MCF 10A (cell line): ENCODE measurements at regions not wholly inside any gene's neighbourhood (a gene's known extent, or its start where the extent isn't known, plus 50 kb on each side); places are given as distances from the start of the nearest gene placed in this dataset.

Experiments
- BruUV-seq: library from RNA; stranded (reverse); fragments of 400-500 nt; replicated peaks from 2 replicates; lab custom pipeline; 2021; lab: Mats Ljungman, UMichigan
- CTCF ChIA-PET: fragments of 300-600 bp; sonication (Branson Sonifier 250); formaldehyde crosslinking; extraction: SDS; loops from one replicate; lab custom pipeline; 2021; ENCODE audit warnings: antibody characterized with exemption, inconsistent platforms; lab: Yijun Ruan, JAX
- POLR2A ChIA-PET: fragments of 300-600, 350-650 bp; sonication (Branson Sonifier 250); formaldehyde crosslinking; extraction: SDS; loops from one replicate; lab custom pipeline; 2020; ENCODE audit warnings: antibody characterized with exemption, inconsistent platforms; lab: Yijun Ruan, JAX
- DNase-seq: peaks from one replicate; pipeline ENCODE4 v3.0.0-alpha.2; 2018; ENCODE audit not compliant: unreplicated experiment
- H3K27ac Mint-ChIP-seq: one replicate; pipeline ENCODE4 v1.8.0; 2022; ENCODE audit warnings: mild to moderate bottlenecking, low read depth, mixed read lengths; ENCODE audit not compliant: unreplicated experiment
- H3K27me3 Mint-ChIP-seq: one replicate; pipeline ENCODE4 v1.8.0; 2022; ENCODE audit warnings: mixed read lengths; ENCODE audit not compliant: insufficient read depth, unreplicated experiment
- H3K36me3 Mint-ChIP-seq: one replicate; pipeline ENCODE4 v1.8.0; 2022; ENCODE audit warnings: mild to moderate bottlenecking, moderate library complexity, mixed read lengths; ENCODE audit not compliant: insufficient read depth, unreplicated experiment
- H3K4me1 Mint-ChIP-seq: one replicate; pipeline ENCODE4 v1.8.0; 2022; ENCODE audit warnings: mixed read lengths; ENCODE audit not compliant: insufficient read depth, unreplicated experiment
- H3K4me3 Mint-ChIP-seq: one replicate; pipeline ENCODE4 v1.8.0; 2022; ENCODE audit warnings: mild to moderate bottlenecking, moderate library complexity, mixed read lengths; ENCODE audit not compliant: unreplicated experiment
- H3K9me3 Mint-ChIP-seq: one replicate; pipeline ENCODE4 v1.8.0; 2022; ENCODE audit warnings: mixed read lengths; ENCODE audit not compliant: unreplicated experiment
- intact Hi-C: fragments of 100-400 bp; cut with micrococcal nuclease; formaldehyde crosslinking; loops from 2 replicates; pipeline ENCODE4 v1.14.1; 2022
- TF ChIP-seq, protein P1 (sequence below): fragments of 200-600 bp; IDR thresholded peaks from one replicate; pipeline ENCODE4 v1.8.0; 2022; ENCODE audit warnings: antibody characterized with exemption, mild to moderate bottlenecking; ENCODE audit not compliant: unreplicated experiment

- ChIA-PET POLR2A (interaction anchor here (0.6 kb wide), 1 partner anchor 17 kb away, joined by 3 read pairs; no protein-coding TSS in a partner anchor), CTCF (interaction anchor here (1.4 kb wide), 1 partner anchor 105 kb away, joined by 4 read pairs; no protein-coding TSS in a partner anchor)
- intact Hi-C loops: no loop called here
- no peak for DNase-seq
- no peak overlapping the region for H3K4me3 Mint-ChIP-seq
- TF ChIP-seq, protein P1, sequence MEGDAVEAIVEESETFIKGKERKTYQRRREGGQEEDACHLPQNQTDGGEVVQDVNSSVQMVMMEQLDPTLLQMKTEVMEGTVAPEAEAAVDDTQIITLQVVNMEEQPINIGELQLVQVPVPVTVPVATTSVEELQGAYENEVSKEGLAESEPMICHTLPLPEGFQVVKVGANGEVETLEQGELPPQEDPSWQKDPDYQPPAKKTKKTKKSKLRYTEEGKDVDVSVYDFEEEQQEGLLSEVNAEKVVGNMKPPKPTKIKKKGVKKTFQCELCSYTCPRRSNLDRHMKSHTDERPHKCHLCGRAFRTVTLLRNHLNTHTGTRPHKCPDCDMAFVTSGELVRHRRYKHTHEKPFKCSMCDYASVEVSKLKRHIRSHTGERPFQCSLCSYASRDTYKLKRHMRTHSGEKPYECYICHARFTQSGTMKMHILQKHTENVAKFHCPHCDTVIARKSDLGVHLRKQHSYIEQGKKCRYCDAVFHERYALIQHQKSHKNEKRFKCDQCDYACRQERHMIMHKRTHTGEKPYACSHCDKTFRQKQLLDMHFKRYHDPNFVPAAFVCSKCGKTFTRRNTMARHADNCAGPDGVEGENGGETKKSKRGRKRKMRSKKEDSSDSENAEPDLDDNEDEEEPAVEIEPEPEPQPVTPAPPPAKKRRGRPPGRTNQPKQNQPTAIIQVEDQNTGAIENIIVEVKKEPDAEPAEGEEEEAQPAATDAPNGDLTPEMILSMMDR: no peak
- H3K27ac Mint-ChIP-seq: no peak overlapping the region
- no peaks in the 10 kb centered on the region for H3K4me1 Mint-ChIP-seq
- no peaks in the 10 kb centered on the region for H3K36me3 Mint-ChIP-seq
- H3K27me3 Mint-ChIP-seq: peaks cover 74% of the 10 kb centered on the region
- no peaks in the 10 kb centered on the region for H3K9me3 Mint-ChIP-seq
- no TSS peak for BruUV-seq
Observed at GRCh38 chr3:13197281-13197680, 124.1 kb upstream of the IQSEC1 start.

GRCh38 chr3:13195374-13195773 is 122.1 kb upstream of the IQSEC1 start:
- CTCF ChIA-PET: no interaction called here
- Mint-ChIP-seq H3K4me1 (no peaks in the 10 kb centered on the region), H3K27ac (no peak overlapping the region), H3K9me3 (no peaks in the 10 kb centered on the region), H3K4me3 (no peak overlapping the region), H3K27me3 (peaks cover 65% of the 10 kb centered on the region), H3K36me3 (no peaks in the 10 kb centered on the region)
- POLR2A ChIA-PET: no interaction called here
- DNase-seq: no peak
- BruUV-seq: no TSS peak
- intact Hi-C loops: no loop called here
- TF ChIP-seq, protein P1: no peak

- Mint-ChIP-seq H3K36me3 (no peaks in the 10 kb centered on the region), H3K9me3 (no peaks in the 10 kb centered on the region), H3K4me1 (peaks cover 4% of the 10 kb centered on the region), H3K4me3 (no peak overlapping the region), H3K27ac (no peak overlapping the region), H3K27me3 (peaks cover 56% of the 10 kb centered on the region)
- no TSS peak for BruUV-seq
- DNase-seq: no peak
- POLR2A ChIA-PET: no interaction called here
- intact Hi-C loops: no loop called here
- TF ChIP-seq, protein P1: no peak
- CTCF ChIA-PET: interaction anchor here (0.6 to 1.0 kb wide), 2 partner anchors 12 to 685 kb away, joined by 3 to 4 read pairs; partner anchors contain the start of gene WNT7A
Observed at GRCh38 chr3:13194285-13195209, 121.3 kb upstream of the IQSEC1 start.
